IPS DF 6.9 (cell line): ENCODE measurements at regions not wholly inside any gene's neighbourhood (a gene's known extent, or its start where the extent isn't known, plus 50 kb on each side); places are given as distances from the start of the nearest gene placed in this dataset.

Source experiments
- DNase-seq: peaks from one replicate; pipeline ENCODE4 v3.0.0-alpha.2; 2013; ENCODE audit warnings: low read depth, low spot score
- H3K27ac ChIP-seq: one replicate; pipeline ENCODE4 v1.5.1; 2013; ENCODE audit warnings: low read length, control low read depth
- H3K27me3 ChIP-seq: 2 replicates; pipeline ENCODE4 v1.6.1; 2013; ENCODE audit warnings: mild to moderate bottlenecking, low read length; ENCODE audit not compliant: control insufficient read depth, insufficient read depth
- H3K36me3 ChIP-seq: 2 replicates; pipeline ENCODE4 v1.6.1; 2013; ENCODE audit warnings: low read length; ENCODE audit not compliant: control insufficient read depth, insufficient read depth
- H3K4me1 ChIP-seq: 2 replicates; pipeline ENCODE4 v1.6.1; 2013; ENCODE audit warnings: low read length; ENCODE audit not compliant: control insufficient read depth, insufficient read depth
- H3K4me3 ChIP-seq: 2 replicates; pipeline ENCODE4 v1.5.1; 2013; ENCODE audit warnings: mild to moderate bottlenecking, low read length
- H3K9me3 ChIP-seq: 2 replicates; pipeline ENCODE4 v1.6.1; 2013; ENCODE audit warnings: low read length, inconsistent platforms; ENCODE audit not compliant: control insufficient read depth, insufficient read depth
- WGBS: extraction: QIAGEN DNeasy Blood & Tissue Kit; methylation state at CpG from one replicate; pipeline ENCODE4 v1.1.7; 2013; ENCODE audit warnings: mixed read lengths, missing lambda C conversion rate; ENCODE audit not compliant: insufficient read length, insufficient coverage; 5-methylcytosine and 5-hydroxymethylcytosine counted together

DNA sequence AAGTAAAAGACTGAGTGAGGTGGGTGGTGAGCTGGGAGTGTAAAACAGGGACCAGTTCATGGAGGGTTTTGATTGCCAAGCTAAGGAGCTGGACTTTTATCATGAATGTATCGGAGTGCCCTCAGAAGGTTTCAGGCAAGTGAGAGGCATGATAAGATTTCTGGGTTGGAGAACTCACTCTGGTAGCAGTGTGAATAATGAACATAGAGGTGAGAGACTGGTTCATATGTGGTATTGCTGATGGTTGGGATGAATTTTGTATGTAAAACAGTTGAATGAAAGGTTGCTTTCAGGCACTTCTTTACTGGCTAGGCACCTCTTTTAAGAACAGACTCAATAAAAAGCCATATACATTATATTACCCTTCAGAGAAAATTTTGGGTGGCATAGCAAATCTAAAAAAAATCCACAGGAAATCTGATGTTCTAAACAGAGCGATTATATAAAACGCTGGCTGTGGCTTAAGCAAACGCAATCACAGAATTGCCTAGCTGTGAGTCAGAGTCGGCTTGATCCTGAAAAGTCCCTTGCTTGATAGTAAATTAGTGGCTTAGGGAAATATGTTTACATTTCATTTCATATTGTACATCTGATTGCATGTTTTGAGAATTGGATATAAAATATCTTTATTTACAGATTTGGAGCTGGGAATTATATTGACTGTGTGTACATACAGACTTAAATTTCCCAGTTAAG lies 92.9 kb upstream of the HDAC9 start:
- no CpG with 5 or more reads among the region's 5 CpGs for WGBS
- no peaks in the 10 kb centered on the region for H3K27me3 ChIP-seq
- DNase-seq: no peak
- H3K4me3 ChIP-seq: no peak overlapping the region
- H3K4me1 ChIP-seq: peaks cover 4% of the 10 kb centered on the region; the same call in 1 of the 2 replicates
- no peaks in the 10 kb centered on the region for H3K36me3 ChIP-seq
- H3K9me3 ChIP-seq: no peaks in the 10 kb centered on the region
- no peak overlapping the region for H3K27ac ChIP-seq

DNA sequence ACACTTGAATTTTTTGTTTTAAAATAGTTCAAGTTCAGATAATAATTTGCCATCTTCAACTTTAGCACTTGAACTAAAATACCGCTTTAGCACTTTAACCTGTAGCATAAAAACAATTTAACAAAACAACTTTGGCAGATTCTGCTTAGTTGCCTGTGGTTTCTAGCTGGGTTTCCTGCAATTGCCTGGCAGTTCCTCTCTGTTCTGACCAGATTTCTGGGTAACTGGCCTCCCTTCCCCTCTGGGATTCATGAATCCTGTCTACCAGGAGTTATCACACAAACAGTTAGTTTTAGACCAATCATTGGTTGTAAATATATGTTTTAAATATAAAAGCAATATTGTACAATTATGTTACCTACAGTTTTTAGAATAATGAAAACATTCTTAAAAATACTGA lies 89.8 kb upstream of the HDAC9 start:
- H3K27ac ChIP-seq: no peak overlapping the region
- no peaks in the 10 kb centered on the region for H3K9me3 ChIP-seq
- no CpG with 5 or more reads among the region's 1 CpG for WGBS
- no peak for DNase-seq
- no peaks in the 10 kb centered on the region; the same call in 1 of the 2 replicates for H3K4me1 ChIP-seq
- no peak overlapping the region for H3K4me3 ChIP-seq
- no peaks in the 10 kb centered on the region for H3K27me3 ChIP-seq
- no peaks in the 10 kb centered on the region for H3K36me3 ChIP-seq

GRCh38 chr7:18407385-18407784 lies 88.2 kb upstream of the HDAC9 start:
- H3K36me3 ChIP-seq: no peaks in the 10 kb centered on the region
- no peaks in the 10 kb centered on the region for H3K27me3 ChIP-seq
- H3K27ac ChIP-seq: no peak overlapping the region
- no CpG with 5 or more reads among the region's 4 CpGs for WGBS
- DNase-seq: no peak
- H3K4me1 ChIP-seq: no peaks in the 10 kb centered on the region; the same call in 1 of the 2 replicates
- no peak overlapping the region for H3K4me3 ChIP-seq
- no peaks in the 10 kb centered on the region for H3K9me3 ChIP-seq

GRCh38 chr7:18408461-18408860 lies 87.1 kb upstream of the HDAC9 start:
- no peaks in the 10 kb centered on the region for H3K27me3 ChIP-seq
- no peak overlapping the region for H3K4me3 ChIP-seq
- no CpG with 5 or more reads among the region's 2 CpGs for WGBS

DNA sequence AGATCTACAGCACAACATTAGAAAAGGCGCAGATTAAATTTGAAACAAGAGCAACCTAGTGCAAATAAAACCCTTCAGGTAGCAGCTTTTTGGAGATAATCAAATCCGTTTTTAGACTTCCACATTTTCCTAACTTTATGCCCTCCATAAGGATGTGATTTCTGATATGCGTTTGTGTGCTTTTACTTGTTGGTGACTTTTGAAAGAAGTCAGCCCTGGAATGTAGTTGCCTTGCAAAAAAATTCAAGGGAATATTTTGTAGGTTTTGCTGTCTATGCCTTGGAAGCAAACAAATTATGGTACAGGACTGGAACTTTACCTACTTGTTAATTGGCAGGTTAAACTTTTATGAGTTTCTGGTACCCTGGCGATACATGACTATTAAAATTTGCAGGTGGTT lies 86.7 kb upstream of the HDAC9 start:
- DNase-seq: no peak
- WGBS: no CpG with 5 or more reads among the region's 4 CpGs
- H3K27ac ChIP-seq: no peak overlapping the region
- no peak overlapping the region for H3K4me3 ChIP-seq
- no peaks in the 10 kb centered on the region for H3K9me3 ChIP-seq
- no peaks in the 10 kb centered on the region; the same call in 1 of the 2 replicates for H3K4me1 ChIP-seq
- no peaks in the 10 kb centered on the region for H3K36me3 ChIP-seq
- H3K27me3 ChIP-seq: no peaks in the 10 kb centered on the region

More at GRCh38 chr7:18408461-18408860, 87.1 kb upstream of the HDAC9 start:
- Histone ChIP-seq H3K27ac (no peak overlapping the region), H3K36me3 (no peaks in the 10 kb centered on the region), H3K4me1 (no peaks in the 10 kb centered on the region; the same call in 1 of the 2 replicates), H3K9me3 (no peaks in the 10 kb centered on the region)
- DNase-seq: no peak

DNA sequence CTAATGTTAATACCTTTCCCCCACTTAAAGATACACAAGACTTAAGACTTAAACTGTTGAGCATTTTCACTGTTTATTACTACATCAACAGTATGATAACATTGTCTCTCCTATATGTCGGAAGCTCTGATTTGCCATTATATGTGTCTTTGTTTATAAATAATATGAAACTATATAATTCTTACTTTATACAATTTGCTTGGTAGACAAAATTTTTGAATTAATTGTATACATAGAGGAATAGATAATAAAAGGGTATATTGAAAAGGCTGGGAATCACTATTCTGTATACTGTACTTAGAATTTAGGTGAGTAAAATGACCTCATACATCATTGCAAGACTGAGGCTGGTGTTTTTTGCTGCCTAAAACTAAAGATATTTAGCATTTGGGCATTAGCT lies 82.1 kb upstream of the HDAC9 start:
- Histone ChIP-seq H3K27ac (no peak overlapping the region), H3K9me3 (no peaks in the 10 kb centered on the region), H3K4me1 (no peaks in the 10 kb centered on the region), H3K4me3 (no peak overlapping the region), H3K36me3 (no peaks in the 10 kb centered on the region), H3K27me3 (no peaks in the 10 kb centered on the region)
- no peak for DNase-seq
- WGBS: no CpG with 5 or more reads among the region's 1 CpG

- Histone ChIP-seq H3K4me1 (no peaks in the 10 kb centered on the region), H3K36me3 (no peaks in the 10 kb centered on the region), H3K4me3 (no peak overlapping the region), H3K27ac (no peak overlapping the region), H3K27me3 (no peaks in the 10 kb centered on the region), H3K9me3 (no peaks in the 10 kb centered on the region)
- no peak for DNase-seq
- WGBS: no CpG with 5 or more reads among the region's 7 CpGs
These were observed 80.7 kb upstream of the HDAC9 start for GRCh38 chr7:18414885-18415284.

- no peak for DNase-seq
- no peak overlapping the region for H3K4me3 ChIP-seq
- no peaks in the 10 kb centered on the region for H3K9me3 ChIP-seq
- no peaks in the 10 kb centered on the region for H3K36me3 ChIP-seq
- no peak overlapping the region for H3K27ac ChIP-seq
- no peaks in the 10 kb centered on the region for H3K27me3 ChIP-seq
- WGBS: 100% methylated on average over 1 of the region's 3 CpGs
- H3K4me1 ChIP-seq: no peaks in the 10 kb centered on the region; the same call in 1 of the 2 replicates
These were observed 78.6 kb upstream of the HDAC9 start for GRCh38 chr7:18416988-18417387.

DNA sequence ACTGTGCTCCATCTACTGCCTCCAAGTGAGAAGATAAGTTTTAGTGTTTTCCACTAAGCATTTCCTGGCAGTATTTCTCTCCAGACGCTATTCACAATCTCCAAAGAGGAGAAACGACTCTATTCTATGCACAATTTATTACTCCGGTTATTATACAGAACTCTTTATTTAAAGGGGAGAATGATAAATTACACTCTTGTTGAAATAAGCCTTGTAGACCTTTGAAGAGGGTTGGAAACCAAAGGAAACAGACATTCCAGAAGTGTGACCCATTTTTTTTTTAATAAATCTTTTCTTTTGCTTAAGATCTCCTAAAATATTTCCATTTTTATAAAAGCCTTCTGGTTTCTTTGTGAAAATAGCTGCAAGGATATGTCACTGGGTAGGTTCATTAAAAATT lies 76.1 kb upstream of the HDAC9 start:
- WGBS: no CpG with 5 or more reads among the region's 3 CpGs
- H3K36me3 ChIP-seq: no peaks in the 10 kb centered on the region
- no peaks in the 10 kb centered on the region; the same call in 1 of the 2 replicates for H3K4me1 ChIP-seq
- H3K4me3 ChIP-seq: no peak overlapping the region
- H3K9me3 ChIP-seq: no peaks in the 10 kb centered on the region
- H3K27ac ChIP-seq: no peak overlapping the region
- DNase-seq: no peak
- H3K27me3 ChIP-seq: no peaks in the 10 kb centered on the region

DNA sequence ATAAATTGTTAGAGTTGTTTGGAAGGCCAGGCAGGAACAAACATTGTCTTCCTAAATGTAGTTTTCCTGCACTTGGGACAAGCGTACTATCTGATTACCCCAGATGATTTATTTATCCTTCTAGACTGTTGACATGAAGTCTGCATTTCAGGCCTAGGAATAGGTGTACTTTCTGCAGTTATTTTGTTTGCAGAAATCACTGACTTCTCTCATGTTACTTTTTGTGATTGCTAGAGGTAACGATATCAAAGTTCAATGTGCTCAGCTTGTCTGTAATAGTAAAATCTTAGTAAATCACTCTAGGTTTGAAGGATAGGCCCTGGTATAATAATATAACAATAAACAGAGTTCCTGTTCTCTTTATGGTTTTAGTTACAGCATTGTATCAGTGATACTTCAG lies 75.4 kb upstream of the HDAC9 start:
- no peaks in the 10 kb centered on the region for H3K36me3 ChIP-seq
- H3K27ac ChIP-seq: no peak overlapping the region
- no peaks in the 10 kb centered on the region for H3K9me3 ChIP-seq
- H3K4me1 ChIP-seq: no peaks in the 10 kb centered on the region; the same call in 1 of the 2 replicates
- no peak for DNase-seq
- H3K27me3 ChIP-seq: no peaks in the 10 kb centered on the region
- H3K4me3 ChIP-seq: no peak overlapping the region
- no CpG with 5 or more reads among the region's 2 CpGs for WGBS

GRCh38 chr7:18420748-18421147 lies 74.8 kb upstream of the HDAC9 start:
- DNase-seq: no peak
- no peak overlapping the region for H3K27ac ChIP-seq
- WGBS: no CpG with 5 or more reads among the region's 1 CpG
- no peak overlapping the region for H3K4me3 ChIP-seq
- no peaks in the 10 kb centered on the region for H3K36me3 ChIP-seq
- H3K9me3 ChIP-seq: no peaks in the 10 kb centered on the region
- no peaks in the 10 kb centered on the region; the same call in 1 of the 2 replicates for H3K4me1 ChIP-seq
- H3K27me3 ChIP-seq: no peaks in the 10 kb centered on the region
